SK-N-SH (cell line): ENCODE measurements at regions not wholly inside any gene's neighbourhood (a gene's known extent, or its start where the extent isn't known, plus 50 kb on each side); places are given as distances from the start of the nearest gene placed in this dataset.

Source experiments
- CTCF ChIA-PET: fragments of 300-600, 350-600 bp; formaldehyde crosslinking; extraction: SDS; loops from one replicate; lab custom pipeline; 2021; lab: Yijun Ruan, JAX
- POLR2A ChIA-PET: fragments of 350-600 bp; sonication (Branson Sonifier 250); formaldehyde crosslinking; extraction: SDS; loops from one replicate; lab custom pipeline; 2020; ENCODE audit warnings: antibody characterized with exemption, inconsistent platforms; lab: Yijun Ruan, JAX
- DNase-seq: peaks from one replicate; pipeline ENCODE4 v3.0.0; 2012
- H2AFZ ChIP-seq: fragments of 200-600 bp; sonication (generic); 2 replicates; pipeline ENCODE4 v1.8.1; 2016; ENCODE audit warnings: antibody characterized with exemption, mild to moderate bottlenecking, low read depth
- H3F3A ChIP-seq: fragments of 200-600 bp; sonication (generic); replicated peaks from 2 replicates; pipeline ENCODE3; 2016; ENCODE audit warnings: antibody characterized with exemption, mild to moderate bottlenecking; ENCODE audit not compliant: insufficient read depth
- H3K27ac ChIP-seq, 2 experiments: fragments of 200-500 bp in 1 of 2; fragments of 200-600 bp in 1 of 2; sonication (Bioruptor generic) in 1 of 2; sonication (generic), shearing (Covaris generic) in 1 of 2; 2 replicates each; pipeline versions ENCODE4 v1.5.1 to v1.6.1; 2014 to 2016; ENCODE audit warnings: low read depth in 2 of 2, inconsistent platforms in 1 of 2, low read length in 1 of 2, mild to moderate bottlenecking in 1 of 2, mixed read lengths in 1 of 2
- H3K27me3 ChIP-seq: fragments of 200-600 bp; sonication (generic), shearing (Covaris generic); 2 replicates; pipeline ENCODE4 v1.6.1; 2016; ENCODE audit warnings: mixed run types; ENCODE audit not compliant: insufficient read depth
- H3K36me3 ChIP-seq, 2 experiments: fragments of 200-500 bp in 1 of 2; fragments of 200-600 bp in 1 of 2; sonication (Bioruptor generic) in 1 of 2; sonication (generic) in 1 of 2; replicated peaks in 1 of 2; 2 replicates each; pipeline versions ENCODE3 to v1.5.1; 2014 to 2016; ENCODE audit warnings: low read length in 1 of 2, mild to moderate bottlenecking in 1 of 2; ENCODE audit not compliant: insufficient read depth in 2 of 2, control insufficient read depth in 1 of 2
- H3K4me1 ChIP-seq, 2 experiments: fragments of 200-500 bp in 1 of 2; fragments of 200-600 bp in 1 of 2; sonication (Bioruptor generic) in 1 of 2; sonication (generic), shearing (Covaris generic) in 1 of 2; 2 replicates each; pipeline versions ENCODE4 v1.5.1 to v1.6.1; 2014 to 2016; ENCODE audit warnings: low read depth in 1 of 2, low read length in 1 of 2, mixed run types in 1 of 2; ENCODE audit not compliant: insufficient read depth in 2 of 2, control insufficient read depth in 1 of 2
- H3K4me2 ChIP-seq: fragments of 200-600 bp; sonication (generic), shearing (Covaris generic); 2 replicates; pipeline ENCODE4 v1.6.1; 2017; ENCODE audit warnings: mixed run types
- H3K4me3 ChIP-seq, 2 experiments: fragments of 200-500 bp in 1 of 2; fragments of 200-600 bp in 1 of 2; sonication (Bioruptor generic) in 1 of 2; sonication (generic), shearing (Covaris generic) in 1 of 2; 2 replicates each; pipeline versions ENCODE4 v1.5.1 to v1.8.1; 2014 to 2016; ENCODE audit warnings: low read depth in 2 of 2, inconsistent platforms in 1 of 2, low read length in 1 of 2, mild to moderate bottlenecking in 1 of 2, mixed read lengths in 1 of 2, moderate library complexity in 1 of 2
- H3K79me2 ChIP-seq: fragments of 200-600 bp; sonication (generic); 2 replicates; pipeline ENCODE4 v1.8.1; 2017; ENCODE audit warnings: mild to moderate bottlenecking; ENCODE audit not compliant: insufficient read depth
- H3K9ac ChIP-seq: fragments of 200-600 bp; sonication (generic); 2 replicates; pipeline ENCODE4 v1.6.1; 2017; ENCODE audit warnings: mixed run types
- H3K9me2 ChIP-seq: fragments of 200-600 bp; sonication (generic); 2 replicates; pipeline ENCODE4 v1.6.1; 2017; ENCODE audit warnings: mixed run types
- H3K9me3 ChIP-seq: fragments of 200-600 bp; sonication (generic); 2 replicates; pipeline ENCODE4 v1.6.1; 2017; ENCODE audit warnings: mixed run types, mild to moderate bottlenecking, moderate library complexity
- H4K20me1 ChIP-seq: fragments of 200-600 bp; sonication (generic); 2 replicates; pipeline ENCODE4 v1.6.1; 2017; ENCODE audit warnings: mild to moderate bottlenecking, mixed run types; ENCODE audit not compliant: insufficient read depth
- ELF1 ChIP-seq: IDR thresholded peaks from 2 replicates; pipeline ENCODE4 v1.4.0; 2012
- EP300 ChIP-seq, 2 experiments: IDR thresholded peaks; 2 replicates each; pipeline versions ENCODE4 v1.4.0 to v1.6.1; 2012; ENCODE audit warnings: borderline replicate concordance in 1 of 2, low read depth in 1 of 2, low read length in 1 of 2
- EZH2phosphoT487 ChIP-seq: fragments of 200-600 bp; sonication (generic); IDR thresholded peaks from 2 replicates; pipeline ENCODE4 v1.6.1; 2017; ENCODE audit warnings: low read depth, mixed run types, mild to moderate bottlenecking, antibody characterized with exemption, moderate library complexity, borderline replicate concordance
- FOSL2 ChIP-seq: IDR thresholded peaks from 2 replicates; pipeline ENCODE4 v1.4.0; 2012; ENCODE audit warnings: low read depth, mild to moderate bottlenecking, moderate library complexity, borderline replicate concordance
- GATA2 ChIP-seq: sonication (generic); formaldehyde crosslinking; IDR thresholded peaks from 2 replicates; pipeline ENCODE4 v1.5.0; 2020; ENCODE audit warnings: mild to moderate bottlenecking, missing genetic modification reagents
- MEF2A ChIP-seq: IDR thresholded peaks from 2 replicates; pipeline ENCODE4 v1.4.0; 2012; ENCODE audit warnings: low read depth, borderline replicate concordance
- MXI1 ChIP-seq: IDR thresholded peaks from 2 replicates; pipeline ENCODE4 v1.6.1; 2012; ENCODE audit warnings: mild to moderate bottlenecking, low read depth, low read length, improper control_type of control experiment
- RCOR1 ChIP-seq: fragments of 150-350 bp; IDR thresholded peaks from 2 replicates; pipeline ENCODE4 v1.6.1; 2017; ENCODE audit warnings: antibody characterized with exemption, low read length
- RFX5 ChIP-seq: IDR thresholded peaks from 2 replicates; pipeline ENCODE4 v1.6.1; 2012; ENCODE audit warnings: mild to moderate bottlenecking, improper control_type of control experiment, low read length
- SIN3A ChIP-seq: IDR thresholded peaks from 2 replicates; pipeline ENCODE4 v1.6.1; 2012; ENCODE audit warnings: low read depth, mild to moderate bottlenecking, low read length, moderate library complexity, borderline replicate concordance
- TAF1 ChIP-seq: IDR thresholded peaks from 2 replicates; pipeline ENCODE4 v1.6.1; 2012; ENCODE audit warnings: low read depth, mild to moderate bottlenecking, low read length, moderate library complexity, borderline replicate concordance
- TCF12 ChIP-seq: IDR thresholded peaks from 2 replicates; pipeline ENCODE4 v1.4.0; 2012
- TEAD4 ChIP-seq: IDR thresholded peaks from 2 replicates; pipeline ENCODE4 v1.4.0; 2012; ENCODE audit warnings: mild to moderate bottlenecking, borderline replicate concordance; ENCODE audit not compliant: insufficient read depth
- WGBS: methylation state at CpG from one replicate; pipeline ENCODE4 v1.1.6; 2017; ENCODE audit warnings: low lambda C conversion rate; 5-methylcytosine and 5-hydroxymethylcytosine counted together
- TF ChIP-seq, protein P1 (sequence below): IDR thresholded peaks from 2 replicates; pipeline ENCODE4 v1.6.1; 2012; ENCODE audit warnings: mild to moderate bottlenecking, low read depth, low read length, moderate library complexity
- TF ChIP-seq, protein P2 (sequence below): fragments of 150-350 bp; IDR thresholded peaks from 2 replicates; pipeline ENCODE4 v1.6.1; 2017; ENCODE audit warnings: antibody characterized with exemption, low read length, low read depth, borderline replicate concordance
- TF ChIP-seq, protein P3 (sequence below): IDR thresholded peaks from 2 replicates; pipeline ENCODE4; 2012

DNA sequence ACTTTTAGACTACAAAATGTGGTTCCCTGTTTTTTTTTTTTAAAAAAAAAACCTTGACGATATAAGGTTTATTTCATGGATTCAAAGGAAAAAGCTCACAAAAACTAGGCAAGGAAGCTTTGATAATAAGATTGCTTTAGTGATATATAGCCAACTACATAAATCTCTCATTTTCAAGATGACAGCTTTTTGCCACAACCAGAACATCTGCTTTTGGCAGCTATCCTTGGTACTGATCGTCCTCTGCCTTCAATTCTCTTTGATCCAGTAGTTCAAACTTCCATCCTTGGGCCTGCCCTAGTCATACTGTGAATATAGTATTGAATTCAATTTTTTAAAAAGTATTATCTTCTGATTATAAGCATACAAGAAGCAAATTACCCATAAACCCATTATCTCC, 72.9 kb upstream of the CD53 start:
- H3K9me3 ChIP-seq = no peaks in the 10 kb centered on the region
- no peaks in the 10 kb centered on the region for H4K20me1 ChIP-seq
- H2AFZ ChIP-seq = no peak overlapping the region
- H3K27ac ChIP-seq = no peak overlapping the region
- no peaks in the 10 kb centered on the region for H3K27me3 ChIP-seq
- no peak overlapping the region for H3K9ac ChIP-seq
- POLR2A ChIA-PET = no interaction called here
- no peaks in the 10 kb centered on the region for H3F3A ChIP-seq
- whole genome bisulfite sequencing = 33% methylated on average over 2 of the region's 2 CpGs
- CTCF ChIA-PET = interaction anchor here (1.0 to 4.6 kb wide), 4 partner anchors 13 to 181 kb away, joined by 3 to 17 read pairs (median 8); no protein-coding TSS in a partner anchor
- TF ChIP-seq TAF1 (no peak), GATA2 (CRISPR knock-in tag) (no peak), FOSL2 (no peak), EP300 (IDR thresholded peaks at IDR 0.05; ENCODE audit: borderline replicate concordance in 1 of 2, low read depth in 1 of 2, low read length in 1 of 2) (no peak), TEAD4 (no peak), EZH2phosphoT487 (no peak)
- TF ChIP-seq, protein P1, sequence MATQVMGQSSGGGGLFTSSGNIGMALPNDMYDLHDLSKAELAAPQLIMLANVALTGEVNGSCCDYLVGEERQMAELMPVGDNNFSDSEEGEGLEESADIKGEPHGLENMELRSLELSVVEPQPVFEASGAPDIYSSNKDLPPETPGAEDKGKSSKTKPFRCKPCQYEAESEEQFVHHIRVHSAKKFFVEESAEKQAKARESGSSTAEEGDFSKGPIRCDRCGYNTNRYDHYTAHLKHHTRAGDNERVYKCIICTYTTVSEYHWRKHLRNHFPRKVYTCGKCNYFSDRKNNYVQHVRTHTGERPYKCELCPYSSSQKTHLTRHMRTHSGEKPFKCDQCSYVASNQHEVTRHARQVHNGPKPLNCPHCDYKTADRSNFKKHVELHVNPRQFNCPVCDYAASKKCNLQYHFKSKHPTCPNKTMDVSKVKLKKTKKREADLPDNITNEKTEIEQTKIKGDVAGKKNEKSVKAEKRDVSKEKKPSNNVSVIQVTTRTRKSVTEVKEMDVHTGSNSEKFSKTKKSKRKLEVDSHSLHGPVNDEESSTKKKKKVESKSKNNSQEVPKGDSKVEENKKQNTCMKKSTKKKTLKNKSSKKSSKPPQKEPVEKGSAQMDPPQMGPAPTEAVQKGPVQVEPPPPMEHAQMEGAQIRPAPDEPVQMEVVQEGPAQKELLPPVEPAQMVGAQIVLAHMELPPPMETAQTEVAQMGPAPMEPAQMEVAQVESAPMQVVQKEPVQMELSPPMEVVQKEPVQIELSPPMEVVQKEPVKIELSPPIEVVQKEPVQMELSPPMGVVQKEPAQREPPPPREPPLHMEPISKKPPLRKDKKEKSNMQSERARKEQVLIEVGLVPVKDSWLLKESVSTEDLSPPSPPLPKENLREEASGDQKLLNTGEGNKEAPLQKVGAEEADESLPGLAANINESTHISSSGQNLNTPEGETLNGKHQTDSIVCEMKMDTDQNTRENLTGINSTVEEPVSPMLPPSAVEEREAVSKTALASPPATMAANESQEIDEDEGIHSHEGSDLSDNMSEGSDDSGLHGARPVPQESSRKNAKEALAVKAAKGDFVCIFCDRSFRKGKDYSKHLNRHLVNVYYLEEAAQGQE = peak; percentile 87
- DNase-seq = no peak
- H3K9me2 ChIP-seq = no peaks in the 10 kb centered on the region; the same call in 1 of the 2 replicates
- no peaks in the 10 kb centered on the region; a peak in 1 of 4 replicates for H3K4me1 ChIP-seq
- no peak overlapping the region for H3K4me3 ChIP-seq
- no peaks in the 10 kb centered on the region for H3K36me3 ChIP-seq
- H3K4me2 ChIP-seq = no peak overlapping the region
- H3K79me2 ChIP-seq = no peaks in the 10 kb centered on the region

DNA sequence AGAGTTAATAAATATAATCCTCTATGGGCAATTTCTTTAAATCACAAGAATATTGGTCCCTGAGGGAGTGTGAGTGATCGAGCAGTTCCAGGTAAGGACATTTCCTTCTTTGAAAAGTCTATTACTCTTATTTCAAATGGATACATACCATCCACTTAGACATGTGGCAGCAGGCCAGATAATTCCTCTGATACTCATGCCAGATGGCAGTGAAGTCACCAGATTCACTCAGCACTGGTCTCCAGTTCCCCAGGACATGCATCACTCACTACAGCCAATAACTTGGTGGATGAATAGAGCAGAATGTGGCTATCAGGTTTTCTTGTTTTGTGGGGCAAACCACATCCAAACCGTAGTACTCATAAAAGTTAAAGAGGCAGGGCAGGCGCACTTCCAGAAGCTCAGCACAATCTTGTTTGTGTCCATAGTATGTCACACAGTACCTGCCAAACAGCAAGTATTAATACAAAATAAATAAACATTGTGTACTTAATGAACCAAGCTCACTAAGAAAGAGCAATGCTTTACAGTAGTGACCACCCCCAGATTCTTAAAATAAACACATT, 74.2 kb upstream of the CD53 start:
- H3K9me2 ChIP-seq = no peaks in the 10 kb centered on the region; the same call in 1 of the 2 replicates
- no peaks in the 10 kb centered on the region for H3K9me3 ChIP-seq
- no peaks in the 10 kb centered on the region for H3F3A ChIP-seq
- H2AFZ ChIP-seq = no peak overlapping the region
- no peak overlapping the region for H3K4me2 ChIP-seq
- WGBS = 19% methylated on average over 3 of the region's 3 CpGs
- no peak overlapping the region for H3K9ac ChIP-seq
- no peaks in the 10 kb centered on the region; a peak in 1 of 4 replicates for H3K4me1 ChIP-seq
- POLR2A ChIA-PET = no interaction called here
- no peaks in the 10 kb centered on the region for H4K20me1 ChIP-seq
- H3K27ac ChIP-seq = no peak overlapping the region
- no peak for TF ChIP-seq MEF2A
- TF ChIP-seq ELF1 = no peak
- TF ChIP-seq, protein P2, sequence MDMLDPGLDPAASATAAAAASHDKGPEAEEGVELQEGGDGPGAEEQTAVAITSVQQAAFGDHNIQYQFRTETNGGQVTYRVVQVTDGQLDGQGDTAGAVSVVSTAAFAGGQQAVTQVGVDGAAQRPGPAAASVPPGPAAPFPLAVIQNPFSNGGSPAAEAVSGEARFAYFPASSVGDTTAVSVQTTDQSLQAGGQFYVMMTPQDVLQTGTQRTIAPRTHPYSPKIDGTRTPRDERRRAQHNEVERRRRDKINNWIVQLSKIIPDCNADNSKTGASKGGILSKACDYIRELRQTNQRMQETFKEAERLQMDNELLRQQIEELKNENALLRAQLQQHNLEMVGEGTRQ = no peak
- TF ChIP-seq SIN3A = no peak
- TF ChIP-seq, protein P3, sequence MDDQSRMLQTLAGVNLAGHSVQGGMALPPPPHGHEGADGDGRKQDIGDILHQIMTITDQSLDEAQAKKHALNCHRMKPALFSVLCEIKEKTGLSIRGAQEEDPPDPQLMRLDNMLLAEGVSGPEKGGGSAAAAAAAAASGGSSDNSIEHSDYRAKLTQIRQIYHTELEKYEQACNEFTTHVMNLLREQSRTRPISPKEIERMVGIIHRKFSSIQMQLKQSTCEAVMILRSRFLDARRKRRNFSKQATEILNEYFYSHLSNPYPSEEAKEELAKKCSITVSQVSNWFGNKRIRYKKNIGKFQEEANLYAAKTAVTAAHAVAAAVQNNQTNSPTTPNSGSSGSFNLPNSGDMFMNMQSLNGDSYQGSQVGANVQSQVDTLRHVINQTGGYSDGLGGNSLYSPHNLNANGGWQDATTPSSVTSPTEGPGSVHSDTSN = no peak
- no peak for TF ChIP-seq MXI1
- no peak for TF ChIP-seq TCF12
- no peak for TF ChIP-seq TEAD4
- no peak for TF ChIP-seq EP300 (IDR thresholded peaks at IDR 0.05; ENCODE audit: borderline replicate concordance in 1 of 2, low read depth in 1 of 2, low read length in 1 of 2)
- TF ChIP-seq RFX5 = no peak
- no peak for TF ChIP-seq RCOR1
- TF ChIP-seq, all 33 proteins: peak for 0
- H3K4me3 ChIP-seq = no peak overlapping the region
- no peak for DNase-seq
- H3K27me3 ChIP-seq = no peaks in the 10 kb centered on the region
- CTCF ChIA-PET = interaction anchor here (2.7 to 4.6 kb wide), 2 partner anchors 12 to 16 kb away, joined by 10 to 17 read pairs; no protein-coding TSS in a partner anchor
- no peaks in the 10 kb centered on the region for H3K36me3 ChIP-seq
- H3K79me2 ChIP-seq = no peaks in the 10 kb centered on the region
